COLO668 (cell line): ENCODE measurements at regions not wholly inside any gene's neighbourhood (a gene's known extent, or its start where the extent isn't known, plus 50 kb on each side); places are given as distances from the start of the nearest gene placed in this dataset.
"Not testable (repeated sequence)": the region's sequence is repeated elsewhere in the genome, so short reads cannot be mapped to it uniquely, and the experiment has no call there.

Experiments used
- DNase-seq: peaks from one replicate; lab custom pipeline; 2025; ENCODE audit not compliant: unreplicated experiment; lab: John Stamatoyannopoulos, UW

DNA sequence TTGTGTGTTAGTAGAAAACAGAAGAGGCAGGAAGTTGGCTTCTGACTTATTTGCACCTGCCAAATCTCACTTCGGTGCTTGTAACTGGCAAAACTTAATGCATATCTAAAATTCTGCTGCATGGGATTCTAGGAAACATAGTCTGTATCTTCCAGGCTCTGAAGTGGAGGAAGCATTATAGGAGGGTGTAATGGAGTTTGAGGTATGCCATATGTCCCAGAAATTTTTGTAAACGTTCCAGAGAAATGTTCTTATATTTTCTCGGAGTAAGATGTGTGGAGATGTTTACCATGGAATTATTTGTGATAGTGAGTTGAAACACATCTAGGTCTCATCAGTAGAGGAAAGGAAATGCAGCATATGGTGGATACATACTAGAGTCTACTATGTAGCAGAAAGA, 1329.0 kb upstream of the NUDT12 start:
- no peak for DNase-seq

DNA sequence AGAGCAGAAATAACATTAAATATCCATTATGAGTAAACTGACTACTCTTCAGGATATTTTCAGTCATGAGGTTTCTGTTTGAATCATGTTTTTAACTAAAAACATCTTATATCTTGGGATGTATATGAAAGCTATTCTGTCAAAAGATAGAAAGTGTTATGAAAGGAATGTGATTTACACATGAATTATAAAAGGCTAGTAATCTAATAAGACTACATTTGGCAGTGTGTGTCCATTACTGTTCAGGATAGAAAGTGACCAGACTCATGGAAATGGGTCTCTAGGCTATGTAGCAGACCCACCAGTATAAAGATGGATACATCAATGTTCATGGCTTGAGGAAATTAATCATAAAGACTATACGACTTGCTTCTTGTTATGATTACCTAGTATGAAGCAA, 1328.2 kb upstream of the NUDT12 start:
- DNase-seq: no peak

GRCh38 chr5:104859437-104859836, 1296.8 kb upstream of the NUDT12 start:
- DNase-seq: no peak

GRCh38 chr5:104852099-104852498, 1289.5 kb upstream of the NUDT12 start:
- DNase-seq: not testable (repeated sequence)

GRCh38 chr5:104845541-104845940, 1283.0 kb upstream of the NUDT12 start:
- DNase-seq: no peak

GRCh38 chr5:104843822-104844221, 1281.2 kb upstream of the NUDT12 start:
- no peak for DNase-seq

- no peak for DNase-seq
Observed at GRCh38 chr5:104840284-104840683, 1277.7 kb upstream of the NUDT12 start.

DNA sequence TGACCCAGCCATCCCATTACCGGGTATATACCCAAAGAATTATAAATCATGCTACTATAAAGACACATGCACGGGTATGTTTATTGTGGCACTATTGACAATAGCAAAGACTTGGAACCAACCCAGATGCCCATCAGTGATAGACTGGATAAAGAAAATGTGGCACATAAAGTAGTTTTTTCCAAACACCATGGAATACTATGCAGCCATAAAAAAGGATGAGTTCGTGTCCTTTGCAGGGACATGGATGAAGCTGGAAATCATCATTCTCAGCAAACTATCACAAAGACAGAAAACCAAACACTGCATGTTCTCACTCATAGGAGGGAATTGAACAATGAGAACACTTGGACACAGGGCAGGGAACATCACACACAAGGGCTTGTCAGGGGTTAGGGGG, 1268.9 kb upstream of the NUDT12 start:
- not testable (repeated sequence) for DNase-seq

GRCh38 chr5:104821606-104822005, 1259.0 kb upstream of the NUDT12 start:
- no peak for DNase-seq

- DNase-seq: no peak
Observed at GRCh38 chr5:104817127-104817526, 1254.5 kb upstream of the NUDT12 start.

GRCh38 chr5:104815212-104815611, 1252.6 kb upstream of the NUDT12 start:
- DNase-seq: no peak

GRCh38 chr5:104800440-104801048, 1238.0 kb upstream of the NUDT12 start:
- DNase-seq: no peak

DNA sequence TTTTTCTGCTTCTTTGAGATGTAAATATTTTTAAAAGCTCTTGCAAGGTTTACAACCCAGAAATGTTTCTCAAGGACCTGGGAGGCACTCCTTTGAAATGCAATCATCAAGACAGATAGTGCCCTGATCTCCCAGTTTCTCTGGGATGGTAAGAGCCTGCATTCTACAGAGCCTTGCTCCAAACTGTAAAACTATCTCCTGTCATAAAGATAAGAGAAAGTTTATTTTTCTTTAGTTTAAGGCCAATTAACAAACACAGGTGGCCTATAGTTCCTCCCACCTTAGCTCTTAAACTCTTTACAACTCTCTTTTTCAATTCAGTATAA, 1231.1 kb upstream of the NUDT12 start:
- DNase-seq: no peak

- DNase-seq: no peak
Observed at GRCh38 chr5:104793031-104793754, 1230.6 kb upstream of the NUDT12 start.

GRCh38 chr5:104789366-104789765, 1226.8 kb upstream of the NUDT12 start:
- no peak for DNase-seq

DNA sequence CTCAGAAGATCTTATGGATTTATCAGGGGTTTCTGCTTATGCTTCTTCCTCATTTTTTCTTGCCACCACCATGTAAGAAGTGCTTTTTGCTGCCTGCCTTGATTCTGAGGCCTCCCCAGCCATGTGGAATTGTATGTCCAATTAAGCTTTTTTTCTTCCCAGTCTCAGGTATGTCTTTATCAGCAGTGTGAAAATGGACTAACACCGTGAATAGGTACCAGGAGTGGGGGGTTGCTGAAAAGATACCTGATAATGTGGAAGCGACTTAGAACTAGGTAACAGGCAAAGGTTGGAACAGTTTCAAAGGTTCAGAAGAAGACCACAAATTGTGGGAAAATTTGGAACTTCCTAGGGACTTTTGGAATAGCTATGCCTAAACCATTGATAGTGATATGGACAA, 1222.5 kb upstream of the NUDT12 start:
- DNase-seq: no peak

GRCh38 chr5:104774372-104774771, 1211.8 kb upstream of the NUDT12 start:
- DNase-seq: no peak

GRCh38 chr5:104764197-104764596, 1201.6 kb upstream of the NUDT12 start:
- no peak for DNase-seq

- DNase-seq: no peak
Observed at GRCh38 chr5:104763216-104763615, 1200.6 kb upstream of the NUDT12 start.

- no peak for DNase-seq
Observed at GRCh38 chr5:104757915-104758314, 1195.3 kb upstream of the NUDT12 start.

DNA sequence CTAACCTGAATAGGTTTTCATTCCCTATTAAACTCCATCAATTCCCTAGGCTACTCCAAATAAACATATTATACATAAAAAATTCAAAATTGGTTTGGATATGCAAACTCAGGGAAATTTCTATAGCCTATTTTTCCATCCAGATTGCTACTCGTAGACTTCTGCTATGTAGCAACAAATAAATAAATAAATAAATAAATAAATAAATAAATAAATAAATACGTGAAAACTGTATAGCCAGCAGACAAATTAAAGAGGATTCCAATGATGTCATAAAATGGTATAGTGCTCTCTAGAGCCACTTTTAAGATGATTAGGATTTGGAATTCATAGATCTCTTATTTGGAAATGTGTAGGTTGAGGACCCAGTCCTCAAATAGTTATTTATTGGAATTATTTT, 1193.2 kb upstream of the NUDT12 start:
- no peak for DNase-seq

DNA sequence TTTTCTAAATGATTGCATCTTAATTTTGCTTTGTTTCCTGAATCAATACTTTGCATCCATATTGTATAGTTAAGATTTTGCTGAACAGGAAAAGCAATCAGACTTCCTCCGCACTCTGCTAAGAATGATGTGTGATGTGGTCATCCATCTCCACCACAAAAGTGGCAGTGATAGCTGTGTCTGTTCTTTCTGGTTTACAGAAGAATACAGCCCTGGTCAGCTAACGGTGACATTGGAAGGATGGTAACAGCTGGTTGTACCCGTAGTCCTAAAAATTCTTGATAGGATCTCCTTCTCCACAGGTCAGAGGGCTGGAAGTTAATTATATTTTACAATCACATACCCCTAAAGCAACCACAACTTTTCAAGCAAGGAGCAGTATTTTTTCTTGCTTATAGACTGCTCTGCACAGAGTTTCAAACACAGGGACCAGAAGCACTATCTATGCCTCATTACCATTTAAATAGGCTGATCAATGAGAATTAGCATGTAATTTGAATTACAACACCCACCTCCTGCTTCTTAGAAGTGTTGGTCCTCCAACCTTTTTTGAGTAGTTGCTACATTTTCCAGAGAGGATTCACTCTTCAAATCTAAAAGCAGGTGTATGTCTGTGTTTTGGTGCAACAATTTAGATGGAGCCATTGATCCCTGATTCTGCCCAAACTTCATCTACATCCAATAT, 1191.9 kb upstream of the NUDT12 start:
- no peak for DNase-seq
